HEK293T (cell line): ENCODE measurements at regions not wholly inside any gene's neighbourhood (a gene's known extent, or its start where the extent isn't known, plus 50 kb on each side); places are given as distances from the start of the nearest gene placed in this dataset.

Experiments used
- CTCF ChIA-PET: fragments of 350-600 bp; formaldehyde crosslinking; extraction: SDS; loops from one replicate; lab custom pipeline; 2021; ENCODE audit warnings: antibody characterized with exemption, inconsistent platforms; lab: Yijun Ruan, JAX
- POLR2A ChIA-PET: fragments of 350-600 bp; formaldehyde crosslinking; extraction: SDS; loops from one replicate; lab custom pipeline; 2020; ENCODE audit warnings: antibody characterized with exemption, inconsistent platforms; lab: Yijun Ruan, JAX
- DNase-seq: peaks from one replicate; pipeline ENCODE4 v3.0.0; 2012; ENCODE audit warnings: mixed read lengths; ENCODE audit errors: extremely low spot score
- ARNT ChIP-seq: fragments of 450-650 bp; IDR thresholded peaks from 2 replicates; pipeline ENCODE4 v1.6.1; 2017; ENCODE audit warnings: mild to moderate bottlenecking
- BHLHE40 ChIP-seq: fragments of 450-650 bp; IDR thresholded peaks from 2 replicates; pipeline ENCODE4 v1.6.1; 2016; ENCODE audit warnings: mild to moderate bottlenecking, moderate library complexity, borderline replicate concordance
- CTBP1 ChIP-seq: fragments of 450-650 bp; IDR thresholded peaks from 2 replicates; pipeline ENCODE4 v1.6.1; 2016; ENCODE audit warnings: borderline replicate concordance
- ELF4 ChIP-seq: fragments of 450-650 bp; IDR thresholded peaks from 2 replicates; pipeline ENCODE4 v1.6.1; 2017; ENCODE audit warnings: antibody characterized with exemption
- FOXA1 ChIP-seq: fragments of 450-650 bp; IDR thresholded peaks from 2 replicates; pipeline ENCODE4 v1.6.1; 2016; ENCODE audit warnings: mild to moderate bottlenecking
- FOXK2 ChIP-seq: fragments of 450-650 bp; IDR thresholded peaks from 2 replicates; pipeline ENCODE4 v1.6.1; 2016; ENCODE audit warnings: mild to moderate bottlenecking
- FOXM1 ChIP-seq: fragments of 450-650 bp; IDR thresholded peaks from 2 replicates; pipeline ENCODE4 v1.6.1; 2017; ENCODE audit warnings: mild to moderate bottlenecking, borderline replicate concordance
- HDGF ChIP-seq: fragments of 450-650 bp; IDR thresholded peaks from 2 replicates; pipeline ENCODE4 v1.6.1; 2017; ENCODE audit warnings: antibody characterized with exemption, borderline replicate concordance
- L3MBTL2 ChIP-seq: fragments of 450-650 bp; conservative IDR thresholded peaks from 2 replicates; pipeline ENCODE4 v1.6.1; 2016; ENCODE audit warnings: mild to moderate bottlenecking
- LEF1 ChIP-seq: fragments of 450-650 bp; IDR thresholded peaks from 2 replicates; pipeline ENCODE4 v1.6.1; 2017; ENCODE audit warnings: mild to moderate bottlenecking, borderline replicate concordance
- NFRKB ChIP-seq: fragments of 450-650 bp; IDR thresholded peaks from 2 replicates; pipeline ENCODE4 v1.6.1; 2016; ENCODE audit warnings: mild to moderate bottlenecking, moderate library complexity
- PKNOX1 ChIP-seq: fragments of 450-650 bp; IDR thresholded peaks from 2 replicates; pipeline ENCODE4 v1.6.1; 2016
- SP1 ChIP-seq: fragments of 450-650 bp; IDR thresholded peaks from 2 replicates; pipeline ENCODE4 v1.6.1; 2017
- SUZ12 ChIP-seq: fragments of 450-650 bp; IDR thresholded peaks from 2 replicates; pipeline ENCODE4 v1.6.1; 2016; ENCODE audit warnings: mild to moderate bottlenecking
- TARDBP ChIP-seq: fragments of 450-650 bp; IDR thresholded peaks from 2 replicates; pipeline ENCODE4 v1.6.1; 2016
- ZNF384 ChIP-seq: fragments of 450-650 bp; IDR thresholded peaks from 2 replicates; pipeline ENCODE4 v1.6.1; 2016

DNA sequence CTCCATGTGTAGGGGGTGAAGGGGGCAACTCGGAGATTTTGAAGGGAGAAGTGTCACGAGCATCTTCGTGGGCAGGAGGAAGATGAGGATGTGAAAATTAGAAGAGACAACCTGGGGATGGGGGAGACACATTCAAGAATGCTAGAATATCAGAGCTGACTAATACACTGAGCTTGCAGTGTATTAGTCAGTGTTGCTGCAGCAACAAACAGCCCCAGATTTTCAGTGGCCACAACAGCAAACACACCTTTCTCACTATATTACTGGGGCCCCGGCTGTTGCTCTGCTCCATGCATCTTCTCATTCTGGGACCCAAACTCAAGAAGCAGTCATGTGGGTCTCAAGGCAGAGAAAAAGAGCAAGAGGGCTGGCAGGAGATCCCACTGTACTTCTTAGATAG, 74.8 kb upstream of the SIM2 start:
- CTCF ChIA-PET, result no interaction called here
- no peak for TF ChIP-seq FOXM1
- no peak for TF ChIP-seq LEF1
- TF ChIP-seq ELF4, result no peak
- no peak for TF ChIP-seq FOXK2
- no peak for TF ChIP-seq L3MBTL2
- TF ChIP-seq BHLHE40, result no peak
- TF ChIP-seq TARDBP, result no peak
- TF ChIP-seq ZNF384, result no peak
- TF ChIP-seq CTBP1, result no peak
- TF ChIP-seq ARNT, result no peak
- TF ChIP-seq NFRKB, result no peak
- POLR2A ChIA-PET, result no interaction called here
- no peak for DNase-seq

GRCh38 chr21:36626791-36627190, 72.1 kb upstream of the SIM2 start:
- ChIA-PET CTCF (no interaction called here), POLR2A (no interaction called here)
- no peak for DNase-seq
- no peak for TF ChIP-seq ELF4
- TF ChIP-seq SUZ12, result no peak
- no peak for TF ChIP-seq HDGF
- no peak for TF ChIP-seq SP1
- TF ChIP-seq FOXK2, result no peak
- TF ChIP-seq NFRKB, result no peak
- TF ChIP-seq L3MBTL2, result no peak
- no peak for TF ChIP-seq TARDBP
- TF ChIP-seq BHLHE40, result no peak
- TF ChIP-seq FOXM1, result no peak
- TF ChIP-seq ZNF384, result no peak
- no peak for TF ChIP-seq FOXA1
- no peak for TF ChIP-seq CTBP1
- TF ChIP-seq ARNT, result no peak
- TF ChIP-seq LEF1, result no peak
- no peak for TF ChIP-seq PKNOX1

DNA sequence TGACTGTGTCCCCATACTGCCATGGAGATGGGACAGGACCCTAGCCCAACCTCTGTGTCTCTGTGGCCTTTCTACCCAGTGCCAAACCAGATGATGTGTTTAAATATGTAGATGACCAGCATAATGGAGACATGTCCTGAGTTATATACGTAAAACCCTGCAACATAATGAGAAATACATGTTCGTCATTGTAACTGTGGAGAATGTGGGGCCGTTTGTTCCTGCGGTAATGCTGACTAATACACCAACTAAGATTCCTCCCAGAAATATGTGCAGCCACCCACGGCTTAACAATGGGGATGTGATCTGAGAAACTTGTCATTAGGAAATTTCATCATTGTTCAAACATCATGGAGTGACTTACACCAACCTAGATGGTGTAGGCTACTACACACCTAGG, 71.7 kb upstream of the SIM2 start:
- DNase-seq, result no peak
- ChIA-PET POLR2A (no interaction called here), CTCF (no interaction called here)

DNA sequence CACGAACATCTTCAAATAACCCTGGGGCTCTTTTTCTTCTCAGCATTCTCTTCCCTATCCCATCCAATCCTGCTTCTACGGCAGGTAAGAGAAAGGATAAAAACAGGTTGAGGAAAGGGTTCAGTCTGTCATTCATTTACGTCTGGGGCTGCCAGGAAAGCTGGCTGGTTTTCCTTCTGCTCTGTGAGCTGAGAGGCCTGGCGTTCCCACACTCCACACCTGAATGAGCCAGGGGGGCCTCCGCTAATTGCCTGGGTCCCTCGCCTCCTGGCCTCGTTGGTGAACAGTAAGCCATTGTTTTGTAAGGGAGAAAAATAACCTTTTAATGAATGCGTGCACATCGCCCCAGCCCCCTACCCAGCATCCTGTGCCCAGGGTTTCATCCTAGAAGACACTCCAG, 70.8 kb upstream of the SIM2 start:
- ChIA-PET POLR2A (no interaction called here), CTCF (no interaction called here)
- DNase-seq, result no peak
- TF ChIP-seq CTBP1 (no peak), SUZ12 (no peak), TARDBP (no peak), ELF4 (no peak), PKNOX1 (no peak), FOXA1 (no peak), ARNT (no peak), NFRKB (no peak), ZNF384 (no peak), L3MBTL2 (no peak), FOXK2 (no peak)

More for the DNA sequence above, 71.7 kb upstream of the SIM2 start:
- TF ChIP-seq ZNF384, result no peak
- no peak for TF ChIP-seq HDGF
- no peak for TF ChIP-seq NFRKB
- TF ChIP-seq ARNT, result no peak
- no peak for TF ChIP-seq SUZ12
- TF ChIP-seq BHLHE40, result no peak
- no peak for TF ChIP-seq SP1
- TF ChIP-seq ELF4, result no peak
- no peak for TF ChIP-seq PKNOX1
- no peak for TF ChIP-seq LEF1
- TF ChIP-seq FOXM1, result no peak
- TF ChIP-seq TARDBP, result no peak
- no peak for TF ChIP-seq FOXA1
- no peak for TF ChIP-seq CTBP1
- no peak for TF ChIP-seq FOXK2
- no peak for TF ChIP-seq L3MBTL2

DNA sequence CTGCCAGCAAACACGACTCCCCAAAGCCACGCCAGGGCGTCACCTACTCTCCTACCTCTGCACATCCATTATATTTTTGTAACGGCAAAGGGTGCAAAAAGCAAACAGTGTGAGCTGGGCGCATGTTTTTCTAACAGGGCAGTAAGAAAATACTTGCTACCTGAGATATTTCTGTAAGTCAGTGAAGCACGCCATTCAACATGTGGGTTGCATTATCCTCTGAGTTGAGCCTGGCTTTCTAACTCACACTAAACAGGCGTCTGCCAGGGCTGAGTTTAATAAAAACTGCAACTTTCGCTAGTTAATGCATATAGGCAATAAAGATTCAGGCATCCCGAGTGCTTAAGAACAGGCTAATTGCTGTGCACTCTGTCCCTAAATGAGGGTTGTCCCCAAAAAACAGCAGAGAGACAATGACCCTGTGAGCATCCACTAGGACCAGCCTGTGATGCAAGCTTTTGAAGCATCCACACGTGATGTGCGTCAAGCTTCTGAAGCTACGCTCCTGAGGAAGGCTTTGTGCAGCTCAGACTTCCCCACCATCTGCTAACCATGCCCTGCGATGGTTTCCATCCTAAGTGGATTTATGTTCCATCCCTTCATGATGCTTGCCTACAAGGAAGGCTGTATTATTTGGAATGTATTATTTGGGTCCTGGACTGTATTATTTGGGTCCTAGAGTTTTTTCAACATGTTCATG, 70.0 kb upstream of the SIM2 start:
- CTCF ChIA-PET, result interaction anchor here (0.6 kb wide), 1 partner anchor 78 kb away, joined by 3 read pairs; no protein-coding TSS in a partner anchor
- DNase-seq, result no peak
- TF ChIP-seq LEF1 (no peak), SUZ12 (no peak), SP1 (no peak), ARNT (no peak), FOXK2 (no peak), CTBP1 (no peak), L3MBTL2 (no peak)
- POLR2A ChIA-PET, result interaction anchor here (0.6 kb wide), 1 partner anchor 40 kb away, joined by 3 read pairs; no protein-coding TSS in a partner anchor
